Activated T-cell treated with anti-CD3 and anti-CD28 coated beads for 24 hours (primary cell): ENCODE measurements at regions not wholly inside any gene's neighbourhood (a gene's known extent, or its start where the extent isn't known, plus 50 kb on each side); places are given as distances from the start of the nearest gene placed in this dataset.
"Not testable (repeated sequence)": the region's sequence is repeated elsewhere in the genome, so short reads cannot be mapped to it uniquely, and the experiment has no call there.

ENCODE experiments used
- DNase-seq: peaks from one replicate; pipeline ENCODE4 v3.0.0-alpha.2; 2020; ENCODE audit warnings: low read depth

DNA sequence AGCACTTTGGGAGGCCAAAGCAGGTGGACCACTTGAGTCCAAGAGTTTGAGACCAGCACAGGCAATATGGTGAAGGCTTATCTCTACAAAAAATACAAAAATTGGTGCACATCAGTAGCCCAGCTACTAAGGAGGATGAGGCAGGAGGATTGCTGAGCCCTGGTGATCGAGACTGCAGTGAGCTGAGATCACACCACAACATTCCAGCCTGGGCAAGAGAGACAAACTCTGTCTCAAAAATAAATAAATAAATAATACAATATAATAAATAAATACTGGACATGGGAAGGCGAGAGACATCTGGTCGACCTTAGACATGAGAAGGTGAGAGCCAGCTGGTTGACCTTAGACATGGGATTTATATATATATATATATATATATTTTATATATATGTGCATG lies 119.8 kb upstream of the SLC38A4 start:
- DNase-seq = no peak

DNA sequence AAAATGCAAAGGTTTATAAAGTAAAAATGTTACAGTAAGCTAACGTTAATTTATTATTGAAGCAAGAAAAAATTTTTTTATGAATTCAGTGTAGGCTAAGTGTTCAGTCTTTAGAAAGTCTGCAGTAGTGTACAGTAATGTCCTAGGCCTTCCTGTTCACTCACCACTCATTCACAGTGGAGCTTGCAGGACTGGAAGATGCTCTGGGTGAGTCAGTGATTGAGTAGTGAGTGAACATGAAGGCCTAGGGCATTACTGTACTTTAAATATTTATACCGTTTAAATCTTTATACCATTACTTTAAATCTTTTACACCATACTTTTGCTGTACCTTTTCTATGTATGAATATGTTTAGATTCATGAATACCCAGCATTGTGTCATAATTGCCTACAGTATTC lies 120.3 kb upstream of the SLC38A4 start:
- DNase-seq = no peak

GRCh38 chr12:46948936-46949545 lies 123.2 kb upstream of the SLC38A4 start:
- DNase-seq = no peak

DNA sequence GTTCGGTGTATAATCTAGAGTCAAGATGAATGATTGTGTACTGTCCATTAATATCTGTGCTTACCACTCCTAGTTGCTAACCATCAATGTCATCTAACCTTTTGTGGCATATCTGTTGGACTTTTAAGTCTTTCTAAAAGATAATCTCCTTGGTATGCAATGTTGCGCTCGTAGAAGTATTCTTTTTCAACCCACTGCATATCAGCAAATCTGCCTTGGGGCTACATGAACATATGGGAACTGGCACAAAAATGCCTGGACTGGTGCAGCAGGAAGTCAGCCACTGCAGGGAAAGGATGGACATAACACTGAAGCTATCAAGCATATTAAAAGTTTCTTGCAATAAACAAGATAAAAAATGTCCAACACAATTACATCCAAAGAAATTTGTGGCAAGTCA lies 124.3 kb upstream of the SLC38A4 start:
- DNase-seq = no peak

DNA sequence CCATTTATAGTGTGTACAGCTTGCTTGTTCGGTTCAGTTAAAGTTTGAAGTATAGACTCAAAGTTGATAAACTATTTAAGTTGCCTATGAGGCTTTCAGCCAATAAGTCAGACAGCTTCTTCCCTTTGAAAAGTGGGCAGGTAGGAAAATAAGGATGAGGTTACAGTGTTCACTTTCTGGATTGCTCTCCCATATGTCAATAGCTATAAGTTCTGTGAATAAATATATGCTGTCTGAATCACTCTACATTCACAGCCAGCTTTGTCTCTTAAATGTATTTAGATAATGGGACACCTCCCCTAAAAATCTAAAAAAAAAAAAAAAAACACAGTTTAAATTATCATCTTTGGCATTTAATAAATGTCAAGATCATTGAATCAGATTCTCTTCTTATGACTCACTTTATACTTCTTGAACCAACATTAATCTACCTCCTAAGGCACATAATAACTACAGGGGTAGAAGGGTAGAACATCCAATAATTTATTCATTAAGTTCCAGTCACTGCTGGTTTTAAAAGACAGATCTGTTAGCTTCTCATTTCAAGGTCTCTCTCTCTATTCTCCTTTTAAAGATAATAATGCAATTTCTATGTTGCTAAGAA lies 126.4 kb upstream of the PCED1B start:
- no peak for DNase-seq

- DNase-seq = no peak
These were observed 122.9 kb upstream of the PCED1B start for GRCh38 chr12:46956451-46957035.

GRCh38 chr12:46958053-46958452 lies 121.4 kb upstream of the PCED1B start:
- no peak for DNase-seq

- no peak for DNase-seq
These were observed 120.7 kb upstream of the PCED1B start for GRCh38 chr12:46958599-46959290.

- no peak for DNase-seq
These were observed 119.9 kb upstream of the PCED1B start for GRCh38 chr12:46959502-46959901.

GRCh38 chr12:46960681-46961080 lies 118.7 kb upstream of the PCED1B start:
- DNase-seq = no peak

DNA sequence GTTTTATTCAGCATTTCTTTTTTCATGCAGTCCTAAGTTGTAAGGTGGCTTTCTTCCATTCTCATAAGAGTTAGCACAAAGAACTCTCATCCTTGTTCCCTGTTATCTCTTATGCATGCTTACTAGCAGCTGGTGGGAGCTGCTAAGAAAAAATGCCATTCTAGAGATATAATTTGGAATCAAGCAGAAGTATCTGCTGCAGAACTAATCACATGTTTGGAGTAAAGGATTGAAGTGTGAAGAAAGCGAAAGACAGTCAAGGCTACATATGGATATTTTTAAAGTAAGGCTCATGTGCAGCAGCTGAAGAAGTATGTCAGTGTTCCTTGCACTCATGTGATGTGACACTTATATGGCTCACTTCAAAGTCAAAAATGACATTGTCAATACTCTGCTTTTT lies 116.2 kb upstream of the PCED1B start:
- no peak for DNase-seq

- DNase-seq = no peak
These were observed 115.1 kb upstream of the PCED1B start for GRCh38 chr12:46963977-46964971.

DNA sequence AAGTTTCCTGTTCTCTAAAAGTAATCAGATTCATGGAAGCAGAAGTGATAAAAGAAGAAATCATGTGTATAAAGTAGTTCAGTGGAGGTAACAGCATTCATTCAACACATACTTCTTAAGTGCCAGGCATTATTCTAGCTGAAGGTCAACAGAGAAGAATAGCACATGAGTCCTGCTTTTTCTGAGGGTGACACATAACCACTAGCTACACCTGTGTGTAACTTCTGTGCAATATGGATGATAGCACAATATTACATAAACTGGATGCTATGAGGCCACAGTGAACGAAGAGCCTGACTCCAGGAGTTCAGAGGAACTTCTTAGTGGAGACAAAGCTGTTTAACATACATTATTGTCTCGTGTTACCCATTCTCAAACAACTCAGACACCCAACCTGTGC lies 114.3 kb upstream of the PCED1B start:
- no peak for DNase-seq

DNA sequence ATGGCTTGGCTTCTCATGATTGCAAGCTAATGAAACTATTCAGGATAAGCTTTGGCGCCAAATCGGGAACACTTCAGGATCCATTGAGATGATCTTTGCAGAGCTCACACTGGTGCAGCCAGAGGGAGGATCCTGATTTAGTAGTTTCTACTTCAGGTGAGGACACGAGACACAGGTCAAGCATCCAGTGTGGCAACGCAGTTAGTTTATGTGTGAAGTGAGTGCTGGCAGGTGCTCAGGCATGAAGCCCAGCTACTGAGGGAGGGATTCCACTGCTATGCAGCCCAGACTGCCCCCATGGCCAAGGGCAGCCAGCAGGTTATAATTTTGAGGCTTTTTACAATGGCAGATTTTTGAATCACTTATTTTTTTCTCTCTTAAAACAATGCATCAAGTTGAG lies 113.5 kb upstream of the PCED1B start:
- no peak for DNase-seq

DNA sequence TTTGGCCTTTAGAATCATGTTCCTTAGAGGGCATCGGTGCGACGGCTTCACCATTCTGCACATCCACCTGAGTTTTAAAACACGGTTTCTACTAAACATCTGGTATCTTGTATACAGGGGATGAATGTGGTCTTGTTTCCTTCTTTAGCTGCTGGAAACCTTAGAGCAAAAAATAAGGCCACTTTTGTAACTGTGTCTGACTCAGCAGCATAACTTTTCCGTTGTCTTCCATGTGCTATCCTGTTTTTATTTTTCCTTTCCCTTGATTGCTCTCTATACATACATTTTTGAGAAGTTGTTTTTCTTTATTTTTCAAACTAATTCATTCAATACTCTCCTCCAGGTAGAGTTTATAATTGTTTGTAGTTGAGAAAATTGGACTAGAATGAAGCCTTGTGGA lies 108.8 kb upstream of the PCED1B start:
- DNase-seq = no peak

GRCh38 chr12:46973937-46974336 lies 105.5 kb upstream of the PCED1B start:
- DNase-seq = not testable (repeated sequence)

DNA sequence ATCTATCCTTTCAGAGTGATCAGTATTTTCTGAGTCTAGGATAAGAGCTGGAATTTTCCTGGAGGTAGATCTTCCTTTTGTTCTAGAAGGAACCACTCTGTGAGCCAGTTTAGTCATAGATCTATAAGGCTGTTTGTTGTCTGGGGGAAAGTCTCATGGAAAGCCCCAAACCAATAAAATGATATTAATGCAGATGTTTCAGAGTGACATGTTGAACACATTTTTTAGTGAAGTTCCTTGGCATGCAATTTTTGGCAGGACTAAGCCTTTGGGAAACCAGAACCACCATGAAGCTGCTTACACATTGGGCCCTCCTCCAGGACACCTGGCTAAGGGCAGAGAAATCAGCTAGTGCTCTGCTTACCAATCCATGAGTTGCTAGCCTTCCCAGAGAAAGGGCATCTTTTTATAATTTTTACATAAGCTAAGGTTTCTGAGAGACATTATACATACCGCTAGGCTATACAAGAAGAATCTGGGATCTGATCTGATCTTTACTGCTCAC lies 101.5 kb upstream of the PCED1B start:
- DNase-seq = no peak

- no peak for DNase-seq
These were observed 97.8 kb upstream of the PCED1B start for GRCh38 chr12:46981622-46982021.

DNA sequence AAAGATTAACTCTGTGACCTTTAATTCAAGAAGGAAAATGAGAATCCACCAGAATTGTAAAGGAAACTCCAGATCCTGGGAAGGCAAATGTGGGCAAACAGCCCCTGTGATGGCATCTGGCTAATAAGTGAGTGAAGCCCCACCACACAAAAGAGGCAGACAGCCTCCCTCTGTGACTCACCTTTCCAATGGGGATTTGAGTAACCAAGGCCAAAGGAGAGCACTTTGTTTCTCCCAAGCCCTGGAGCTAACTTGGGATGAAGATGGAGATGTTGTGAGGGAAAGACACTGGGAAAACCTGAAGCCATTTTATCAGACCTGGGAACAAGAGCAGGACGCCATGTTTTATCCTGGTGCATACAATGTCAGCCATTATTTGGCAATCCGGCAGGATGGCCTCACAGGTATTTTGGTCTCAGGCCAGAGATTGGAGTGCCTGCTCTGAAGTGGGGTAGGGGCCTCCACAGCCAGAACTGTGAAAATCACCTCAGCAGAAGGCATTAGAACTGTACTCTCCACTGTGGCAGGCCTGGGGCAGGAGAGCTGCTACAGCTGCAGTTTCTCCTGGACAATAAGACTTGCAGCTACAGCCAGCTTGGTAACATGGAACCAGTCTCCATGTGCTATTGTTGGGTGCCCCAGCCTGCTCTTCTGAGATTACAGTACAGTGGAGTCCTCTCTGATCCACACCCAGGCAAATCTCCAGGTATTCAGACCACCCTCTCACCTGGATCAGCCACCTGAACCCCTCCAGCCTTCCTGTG lies 96.6 kb upstream of the PCED1B start:
- no peak for DNase-seq

GRCh38 chr12:46983393-46983793 lies 96.0 kb upstream of the PCED1B start:
- no peak for DNase-seq
